ENCODE measurements at regions not wholly inside any gene's neighbourhood (a gene's known extent, or its start where the extent isn't known, plus 50 kb on each side); places are given as distances from the start of the nearest gene placed in this dataset.

DNA sequence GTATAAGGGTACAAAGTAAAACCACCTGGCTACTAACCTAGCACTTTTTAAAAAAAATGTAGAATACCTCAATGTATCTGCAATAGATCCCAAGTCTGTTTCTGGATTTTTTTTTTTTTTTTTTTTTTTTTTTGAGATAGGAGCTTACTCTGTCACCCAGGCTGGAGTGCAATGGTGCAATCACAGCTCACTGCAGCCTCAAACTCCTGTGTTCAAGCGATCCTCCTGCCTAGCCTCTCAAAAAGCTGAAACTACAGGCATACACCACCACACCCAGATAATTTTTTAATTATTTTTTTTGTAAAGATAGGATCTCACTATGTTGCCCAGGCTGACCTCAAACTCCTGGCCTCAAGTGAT lies 537.5 kb upstream of the CAMK1G start:
- no peaks in the 10 kb centered on the region for H3K9me3 Mint-ChIP-seq (ENCODE audit: unreplicated experiment)
- TF ChIP-seq, protein P1, sequence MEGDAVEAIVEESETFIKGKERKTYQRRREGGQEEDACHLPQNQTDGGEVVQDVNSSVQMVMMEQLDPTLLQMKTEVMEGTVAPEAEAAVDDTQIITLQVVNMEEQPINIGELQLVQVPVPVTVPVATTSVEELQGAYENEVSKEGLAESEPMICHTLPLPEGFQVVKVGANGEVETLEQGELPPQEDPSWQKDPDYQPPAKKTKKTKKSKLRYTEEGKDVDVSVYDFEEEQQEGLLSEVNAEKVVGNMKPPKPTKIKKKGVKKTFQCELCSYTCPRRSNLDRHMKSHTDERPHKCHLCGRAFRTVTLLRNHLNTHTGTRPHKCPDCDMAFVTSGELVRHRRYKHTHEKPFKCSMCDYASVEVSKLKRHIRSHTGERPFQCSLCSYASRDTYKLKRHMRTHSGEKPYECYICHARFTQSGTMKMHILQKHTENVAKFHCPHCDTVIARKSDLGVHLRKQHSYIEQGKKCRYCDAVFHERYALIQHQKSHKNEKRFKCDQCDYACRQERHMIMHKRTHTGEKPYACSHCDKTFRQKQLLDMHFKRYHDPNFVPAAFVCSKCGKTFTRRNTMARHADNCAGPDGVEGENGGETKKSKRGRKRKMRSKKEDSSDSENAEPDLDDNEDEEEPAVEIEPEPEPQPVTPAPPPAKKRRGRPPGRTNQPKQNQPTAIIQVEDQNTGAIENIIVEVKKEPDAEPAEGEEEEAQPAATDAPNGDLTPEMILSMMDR (IDR thresholded peaks at IDR 0.05; ENCODE audit: partially characterized antibody, unreplicated experiment) = no peak
- no peak overlapping the region for H3K4me3 Mint-ChIP-seq (ENCODE audit: unreplicated experiment)
- no peaks in the 10 kb centered on the region for H3K36me3 Mint-ChIP-seq (ENCODE audit: unreplicated experiment)
- peaks cover 4% of the 10 kb centered on the region for H3K4me1 Mint-ChIP-seq (ENCODE audit: low read depth, unreplicated experiment)
- no peak overlapping the region for H3K27ac Mint-ChIP-seq (ENCODE audit: unreplicated experiment)
- peaks cover 3% of the 10 kb centered on the region for H3K27me3 Mint-ChIP-seq (ENCODE audit: unreplicated experiment)
- no peak for DNase-seq

DNA sequence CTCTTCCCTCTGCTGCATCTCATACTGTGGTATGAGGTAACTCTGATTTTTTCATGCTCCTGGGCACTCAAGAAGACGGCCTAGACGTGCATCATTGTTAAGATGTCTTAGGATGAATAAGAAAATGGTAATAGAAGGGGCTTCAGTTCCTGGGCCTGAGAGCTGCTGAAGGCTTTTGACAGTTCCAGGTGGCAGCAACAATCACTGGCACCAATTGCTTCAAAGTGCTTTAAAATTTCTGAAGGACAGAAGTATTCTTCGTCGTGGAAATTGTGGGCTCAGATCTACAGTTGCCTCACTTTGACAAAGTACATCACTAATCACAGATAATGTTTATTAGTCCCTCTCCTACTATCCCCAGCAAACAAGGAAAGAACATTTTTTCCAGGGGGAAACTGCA lies 536.6 kb upstream of the CAMK1G start:
- peaks cover 4% of the 10 kb centered on the region for H3K4me1 Mint-ChIP-seq (ENCODE audit: low read depth, unreplicated experiment)
- no peak overlapping the region for H3K27ac Mint-ChIP-seq (ENCODE audit: unreplicated experiment)
- DNase-seq = no peak
- H3K36me3 Mint-ChIP-seq (ENCODE audit: unreplicated experiment) = no peaks in the 10 kb centered on the region
- peaks cover 5% of the 10 kb centered on the region for H3K27me3 Mint-ChIP-seq (ENCODE audit: unreplicated experiment)
- TF ChIP-seq, protein P1 (IDR thresholded peaks at IDR 0.05; ENCODE audit: partially characterized antibody, unreplicated experiment) = no peak
- H3K4me3 Mint-ChIP-seq (ENCODE audit: unreplicated experiment) = no peak overlapping the region
- H3K9me3 Mint-ChIP-seq (ENCODE audit: unreplicated experiment) = no peaks in the 10 kb centered on the region

DNA sequence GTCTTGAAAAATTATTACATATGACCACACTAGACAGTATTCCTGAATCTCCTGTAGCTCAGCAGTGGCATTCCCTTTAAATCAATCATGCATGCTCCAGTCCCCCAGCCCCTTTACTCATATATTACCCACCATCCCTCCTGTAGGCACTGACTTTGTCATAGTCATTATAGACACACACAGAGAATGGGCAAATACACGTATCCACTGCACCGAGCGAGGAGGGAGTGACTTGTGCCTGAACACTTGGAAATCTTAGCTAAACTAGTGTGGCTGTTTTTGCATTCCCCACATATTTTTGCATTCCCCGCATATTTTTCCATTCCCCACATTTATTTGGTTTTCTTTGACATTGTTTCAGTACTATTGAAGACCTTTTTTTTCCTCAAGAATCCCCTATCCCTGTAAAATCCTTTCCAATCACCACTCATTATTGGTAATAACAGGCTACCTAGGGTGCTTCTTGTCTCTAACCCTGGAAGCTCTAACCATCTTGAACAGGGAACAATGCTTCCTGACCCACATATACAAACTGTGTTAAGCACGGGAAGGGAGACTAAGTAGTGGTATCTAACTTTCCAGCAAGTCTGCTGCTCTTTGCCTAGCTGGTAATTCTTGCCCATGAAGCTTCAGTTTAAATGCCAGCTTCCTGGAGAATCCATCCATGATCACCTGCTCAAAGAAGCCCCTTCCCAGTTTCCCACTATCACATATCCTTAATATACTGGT lies 534.4 kb upstream of the CAMK1G start:
- TF ChIP-seq, protein P1 (IDR thresholded peaks at IDR 0.05; ENCODE audit: partially characterized antibody, unreplicated experiment) = no peak
- Mint-ChIP-seq H3K4me3 (ENCODE audit: unreplicated experiment) (no peak overlapping the region), H3K36me3 (ENCODE audit: unreplicated experiment) (no peaks in the 10 kb centered on the region), H3K9me3 (ENCODE audit: unreplicated experiment) (peaks cover 2% of the 10 kb centered on the region), H3K4me1 (ENCODE audit: low read depth, unreplicated experiment) (peaks cover 4% of the 10 kb centered on the region), H3K27me3 (ENCODE audit: unreplicated experiment) (peaks cover 8% of the 10 kb centered on the region), H3K27ac (ENCODE audit: unreplicated experiment) (no peak overlapping the region)
- DNase-seq = no peak

DNA sequence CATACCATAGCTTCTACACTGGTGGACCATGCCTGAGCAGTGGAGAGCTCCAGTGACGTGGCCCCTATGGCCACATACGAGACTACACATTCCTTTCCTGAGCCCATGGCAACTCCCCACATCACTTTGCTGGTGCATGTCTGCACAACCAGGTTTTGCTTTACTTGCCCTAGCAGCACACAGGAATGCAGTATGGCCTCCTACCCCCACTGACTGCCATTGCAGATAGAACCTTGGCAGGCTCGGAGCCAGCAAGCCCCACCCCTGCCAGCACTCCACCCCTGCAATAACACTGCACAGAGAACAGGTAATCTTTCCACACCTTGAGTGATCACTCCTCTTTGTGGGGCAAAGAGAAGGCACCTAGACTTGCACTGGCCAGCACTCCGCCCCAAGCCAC lies 531.9 kb upstream of the CAMK1G start:
- TF ChIP-seq, protein P1 (IDR thresholded peaks at IDR 0.05; ENCODE audit: partially characterized antibody, unreplicated experiment) = no peak
- no peak overlapping the region for H3K27ac Mint-ChIP-seq (ENCODE audit: unreplicated experiment)
- peaks cover 8% of the 10 kb centered on the region for H3K27me3 Mint-ChIP-seq (ENCODE audit: unreplicated experiment)

DNA sequence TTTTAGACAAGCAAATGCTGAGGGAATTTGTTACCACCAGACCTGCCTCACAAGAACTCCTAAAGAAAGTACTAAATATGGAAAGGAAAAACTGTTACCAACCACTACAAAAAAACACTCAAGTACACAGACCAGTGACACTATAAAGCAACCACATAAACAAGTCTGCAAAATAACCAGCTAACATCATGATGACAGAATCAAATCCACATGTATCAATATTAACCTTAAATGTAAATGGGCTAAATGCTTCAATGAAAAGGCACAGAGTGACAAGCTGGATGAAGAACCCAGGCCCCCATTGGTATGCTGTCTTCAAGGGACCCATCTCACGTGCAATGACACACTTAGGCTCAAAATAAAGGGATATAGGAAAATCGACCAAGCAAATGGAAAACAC lies 529.9 kb upstream of the CAMK1G start:
- Mint-ChIP-seq H3K36me3 (ENCODE audit: unreplicated experiment) (no peaks in the 10 kb centered on the region), H3K27me3 (ENCODE audit: unreplicated experiment) (peaks cover 8% of the 10 kb centered on the region), H3K9me3 (ENCODE audit: unreplicated experiment) (peaks cover 2% of the 10 kb centered on the region), H3K4me3 (ENCODE audit: unreplicated experiment) (no peak overlapping the region), H3K4me1 (ENCODE audit: low read depth, unreplicated experiment) (no peaks in the 10 kb centered on the region), H3K27ac (ENCODE audit: unreplicated experiment) (no peak overlapping the region)
- DNase-seq = no peak
- TF ChIP-seq, protein P1 (IDR thresholded peaks at IDR 0.05; ENCODE audit: partially characterized antibody, unreplicated experiment) = no peak

More for the DNA sequence above, 531.9 kb upstream of the CAMK1G start:
- no peak for DNase-seq
- H3K4me3 Mint-ChIP-seq (ENCODE audit: unreplicated experiment) = no peak overlapping the region
- no peaks in the 10 kb centered on the region for H3K36me3 Mint-ChIP-seq (ENCODE audit: unreplicated experiment)
- H3K9me3 Mint-ChIP-seq (ENCODE audit: unreplicated experiment) = peaks cover 2% of the 10 kb centered on the region
- peaks cover 4% of the 10 kb centered on the region for H3K4me1 Mint-ChIP-seq (ENCODE audit: low read depth, unreplicated experiment)
